Smooth muscle cell (in vitro differentiated cells): ENCODE measurements at regions not wholly inside any gene's neighbourhood (a gene's known extent, or its start where the extent isn't known, plus 50 kb on each side); places are given as distances from the start of the nearest gene placed in this dataset.

ENCODE experiments used
- DNase-seq: peaks from one replicate; lab custom pipeline; 2025; ENCODE audit not compliant: unreplicated experiment; lab: John Stamatoyannopoulos, UW
- H2AFZ ChIP-seq: fragments of 200-600 bp; sonication (generic); 2 replicates; pipeline ENCODE4 v1.6.0; 2016; ENCODE audit warnings: antibody characterized with exemption, low read depth, mild to moderate bottlenecking
- H3F3A ChIP-seq: fragments of 200-600 bp; sonication (generic); 2 replicates; pipeline ENCODE4 v1.6.0; 2017; ENCODE audit warnings: antibody characterized with exemption, low read depth
- H3K27ac ChIP-seq: fragments of 200-600 bp; sonication (generic); 2 replicates; pipeline ENCODE4 v1.5.1; 2016; ENCODE audit warnings: low read depth, mild to moderate bottlenecking
- H3K27me3 ChIP-seq: fragments of 200-600 bp; sonication (generic); 2 replicates; pipeline ENCODE4 v1.6.1; 2016; ENCODE audit warnings: low read depth, mild to moderate bottlenecking
- H3K36me3 ChIP-seq: fragments of 200-600 bp; sonication (generic); 2 replicates; pipeline ENCODE4 v1.5.1; 2016; ENCODE audit warnings: low read depth
- H3K4me1 ChIP-seq: fragments of 200-600 bp; sonication (generic); 2 replicates; pipeline ENCODE4 v1.5.1; 2016; ENCODE audit warnings: low read depth
- H3K4me2 ChIP-seq: fragments of 200-600 bp; sonication (generic); 2 replicates; pipeline ENCODE4 v1.6.0; 2016; ENCODE audit warnings: mild to moderate bottlenecking
- H3K4me3 ChIP-seq: fragments of 200-600 bp; sonication (generic); 2 replicates; pipeline ENCODE4 v1.5.1; 2016; ENCODE audit warnings: mild to moderate bottlenecking
- H3K79me2 ChIP-seq: fragments of 200-600 bp; sonication (generic); 2 replicates; pipeline ENCODE4 v1.6.0; 2016; ENCODE audit warnings: low read depth, mild to moderate bottlenecking
- H3K9ac ChIP-seq: fragments of 200-600 bp; sonication (generic); 2 replicates; pipeline ENCODE4 v1.6.0; 2016; ENCODE audit warnings: low read depth
- H3K9me3 ChIP-seq: fragments of 200-600 bp; sonication (generic); replicated peaks from 2 replicates; pipeline ENCODE4 v1.5.1; 2016; ENCODE audit warnings: low read depth
- H4K20me1 ChIP-seq: fragments of 200-600 bp; sonication (generic); 2 replicates; pipeline ENCODE4 v1.6.0; 2016; ENCODE audit warnings: low read depth
- WGBS: methylation state at CpG from one replicate; pipeline ENCODE4 v1.1.7; 2016; ENCODE audit warnings: low lambda C conversion rate; 5-methylcytosine and 5-hydroxymethylcytosine counted together
- TF ChIP-seq, protein P1 (sequence below): fragments of 200-600 bp; sonication (generic); IDR thresholded peaks from 2 replicates; pipeline ENCODE4 v1.5.1; 2017; ENCODE audit warnings: borderline replicate concordance, mild to moderate bottlenecking, antibody characterized with exemption; ENCODE audit not compliant: insufficient read depth, poor library complexity, severe bottlenecking

DNA sequence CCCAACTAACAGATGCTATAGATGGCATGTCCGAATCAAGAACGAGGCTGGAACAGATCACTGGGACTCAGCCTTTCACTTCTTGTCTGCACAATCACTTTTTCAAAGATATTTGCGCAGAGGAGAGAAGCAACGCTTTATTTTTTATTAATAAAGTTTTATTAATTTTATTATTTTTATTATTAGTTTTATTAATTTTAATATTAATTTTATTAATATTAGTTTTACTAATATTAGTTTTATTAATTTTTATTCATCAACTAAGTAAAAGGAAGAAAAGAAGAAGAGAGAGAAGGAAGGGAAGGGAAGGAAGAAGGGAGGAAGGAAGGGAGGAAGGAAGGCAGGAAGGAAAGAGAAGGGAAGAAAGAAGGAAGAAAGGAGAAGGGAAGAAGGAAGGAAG is 236.4 kb upstream of the HHIP start:
- Histone ChIP-seq H3K4me2 (no peak overlapping the region), H3K79me2 (no peaks in the 10 kb centered on the region), H3K4me3 (no peak overlapping the region), H3F3A (no peaks in the 10 kb centered on the region), H3K4me1 (no peaks in the 10 kb centered on the region), H3K27me3 (no peaks in the 10 kb centered on the region), H2AFZ (no peak overlapping the region), H4K20me1 (no peaks in the 10 kb centered on the region), H3K9me3 (no peaks in the 10 kb centered on the region), H3K27ac (no peak overlapping the region), H3K9ac (no peak overlapping the region), H3K36me3 (no peaks in the 10 kb centered on the region)
- WGBS, result 72% methylated on average over 4 of the region's 4 CpGs
- TF ChIP-seq, protein P1, sequence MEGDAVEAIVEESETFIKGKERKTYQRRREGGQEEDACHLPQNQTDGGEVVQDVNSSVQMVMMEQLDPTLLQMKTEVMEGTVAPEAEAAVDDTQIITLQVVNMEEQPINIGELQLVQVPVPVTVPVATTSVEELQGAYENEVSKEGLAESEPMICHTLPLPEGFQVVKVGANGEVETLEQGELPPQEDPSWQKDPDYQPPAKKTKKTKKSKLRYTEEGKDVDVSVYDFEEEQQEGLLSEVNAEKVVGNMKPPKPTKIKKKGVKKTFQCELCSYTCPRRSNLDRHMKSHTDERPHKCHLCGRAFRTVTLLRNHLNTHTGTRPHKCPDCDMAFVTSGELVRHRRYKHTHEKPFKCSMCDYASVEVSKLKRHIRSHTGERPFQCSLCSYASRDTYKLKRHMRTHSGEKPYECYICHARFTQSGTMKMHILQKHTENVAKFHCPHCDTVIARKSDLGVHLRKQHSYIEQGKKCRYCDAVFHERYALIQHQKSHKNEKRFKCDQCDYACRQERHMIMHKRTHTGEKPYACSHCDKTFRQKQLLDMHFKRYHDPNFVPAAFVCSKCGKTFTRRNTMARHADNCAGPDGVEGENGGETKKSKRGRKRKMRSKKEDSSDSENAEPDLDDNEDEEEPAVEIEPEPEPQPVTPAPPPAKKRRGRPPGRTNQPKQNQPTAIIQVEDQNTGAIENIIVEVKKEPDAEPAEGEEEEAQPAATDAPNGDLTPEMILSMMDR, result no peak
- DNase-seq, result no peak

DNA sequence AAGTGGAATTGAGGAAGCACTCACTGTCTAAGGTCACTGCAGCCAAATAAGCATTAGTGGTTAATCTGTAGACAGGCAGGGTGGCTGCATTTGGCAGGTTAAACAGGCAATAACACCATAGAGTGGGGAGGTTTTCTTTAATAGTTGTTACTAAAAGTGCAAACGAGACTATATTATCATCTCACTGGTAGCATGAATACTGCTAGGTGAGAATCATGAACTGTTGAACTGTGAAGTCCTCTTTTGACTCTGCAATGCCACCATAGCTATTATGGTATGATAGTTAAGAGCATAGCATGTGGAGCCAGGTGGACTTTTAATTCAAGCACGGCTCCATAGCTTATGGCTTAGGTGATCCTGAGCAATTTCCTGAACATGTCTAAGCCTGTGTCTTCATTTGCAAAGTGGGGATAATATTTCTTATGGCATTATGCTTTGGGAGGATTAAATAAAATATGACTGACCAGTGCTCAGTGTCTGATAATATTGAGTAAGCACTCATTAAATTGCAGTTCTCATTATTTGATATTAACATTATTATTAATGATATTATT is 235.6 kb upstream of the HHIP start:
- Histone ChIP-seq H3F3A (no peaks in the 10 kb centered on the region), H2AFZ (no peak overlapping the region), H3K27me3 (no peaks in the 10 kb centered on the region), H3K4me2 (no peak overlapping the region), H3K4me1 (no peaks in the 10 kb centered on the region), H3K27ac (no peak overlapping the region), H3K79me2 (no peaks in the 10 kb centered on the region), H4K20me1 (no peaks in the 10 kb centered on the region), H3K9me3 (no peaks in the 10 kb centered on the region), H3K9ac (no peak overlapping the region), H3K4me3 (no peak overlapping the region), H3K36me3 (no peaks in the 10 kb centered on the region)
- 92% methylated on average over 2 of the region's 2 CpGs for WGBS
- TF ChIP-seq, protein P1, result no peak
- no peak for DNase-seq

DNA sequence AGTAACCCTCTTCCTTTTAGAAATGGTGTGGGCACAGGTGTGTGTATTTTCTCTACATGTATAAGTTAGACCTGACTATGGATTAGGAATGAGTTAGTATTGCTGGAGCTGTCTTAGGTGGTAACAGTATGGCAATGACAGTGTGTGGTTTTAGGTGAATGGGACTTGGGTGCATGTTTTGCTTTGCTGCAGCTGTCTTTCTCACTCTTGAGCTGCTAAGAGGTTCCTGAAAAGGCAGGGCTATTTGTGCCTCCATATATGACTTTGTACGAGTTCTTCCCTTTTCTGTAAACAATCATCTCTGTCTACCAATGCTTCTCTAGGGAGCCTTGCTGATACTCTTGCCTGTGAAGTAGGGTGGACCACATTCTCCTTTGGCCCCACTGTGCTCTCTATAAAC is 234.8 kb upstream of the HHIP start:
- H2AFZ ChIP-seq, result no peak overlapping the region
- no peak for DNase-seq
- H3K4me1 ChIP-seq, result no peaks in the 10 kb centered on the region
- H4K20me1 ChIP-seq, result no peaks in the 10 kb centered on the region
- no peak overlapping the region for H3K27ac ChIP-seq
- TF ChIP-seq, protein P1, result no peak
- H3F3A ChIP-seq, result no peaks in the 10 kb centered on the region
- 89% methylated on average over 1 of the region's 1 CpG for WGBS
- H3K36me3 ChIP-seq, result no peaks in the 10 kb centered on the region
- no peak overlapping the region for H3K4me3 ChIP-seq
- no peaks in the 10 kb centered on the region for H3K27me3 ChIP-seq
- H3K4me2 ChIP-seq, result no peak overlapping the region
- no peaks in the 10 kb centered on the region for H3K79me2 ChIP-seq
- H3K9me3 ChIP-seq, result no peaks in the 10 kb centered on the region
- H3K9ac ChIP-seq, result no peak overlapping the region

DNA sequence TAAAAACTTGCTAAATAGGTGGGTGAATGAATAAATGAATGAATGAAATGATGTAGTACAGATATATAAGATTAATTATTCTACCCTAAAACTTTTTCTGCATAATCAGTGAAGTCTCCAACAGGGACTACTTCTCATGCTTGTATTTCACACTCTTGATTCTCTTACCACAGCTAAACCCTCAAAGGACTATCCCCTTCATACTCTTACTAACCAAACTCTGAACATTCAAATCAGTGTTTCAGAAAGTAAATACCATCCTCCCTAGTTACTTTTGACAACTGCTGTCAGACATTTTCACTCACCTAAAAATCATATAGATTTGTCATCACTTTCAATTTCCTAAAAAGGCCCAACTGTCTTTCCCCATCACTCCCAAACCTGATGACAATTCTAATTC is 234.3 kb upstream of the HHIP start:
- Histone ChIP-seq H3F3A (no peaks in the 10 kb centered on the region), H3K36me3 (no peaks in the 10 kb centered on the region), H4K20me1 (no peaks in the 10 kb centered on the region), H3K27me3 (no peaks in the 10 kb centered on the region), H2AFZ (no peak overlapping the region), H3K27ac (no peak overlapping the region), H3K9me3 (no peaks in the 10 kb centered on the region), H3K79me2 (no peaks in the 10 kb centered on the region), H3K4me1 (no peaks in the 10 kb centered on the region), H3K9ac (no peak overlapping the region), H3K4me2 (no peak overlapping the region), H3K4me3 (no peak overlapping the region)
- TF ChIP-seq, protein P1, result no peak
- no peak for DNase-seq
